HEK293T (cell line): ENCODE measurements at regions not wholly inside any gene's neighbourhood (a gene's known extent, or its start where the extent isn't known, plus 50 kb on each side); places are given as distances from the start of the nearest gene placed in this dataset.
A peak's percentile ranks its signal among the peaks of the same experiment; 100 is the strongest.

ENCODE experiments used
- CTCF ChIA-PET: fragments of 350-600 bp; formaldehyde crosslinking; extraction: SDS; loops from one replicate; lab custom pipeline; 2021; ENCODE audit warnings: antibody characterized with exemption, inconsistent platforms; lab: Yijun Ruan, JAX
- POLR2A ChIA-PET: fragments of 350-600 bp; formaldehyde crosslinking; extraction: SDS; loops from one replicate; lab custom pipeline; 2020; ENCODE audit warnings: antibody characterized with exemption, inconsistent platforms; lab: Yijun Ruan, JAX
- DNase-seq: peaks from one replicate; pipeline ENCODE4 v3.0.0; 2012; ENCODE audit warnings: mixed read lengths; ENCODE audit errors: extremely low spot score
- ARNT ChIP-seq: fragments of 450-650 bp; IDR thresholded peaks from 2 replicates; pipeline ENCODE4 v1.6.1; 2017; ENCODE audit warnings: mild to moderate bottlenecking
- BHLHE40 ChIP-seq: fragments of 450-650 bp; IDR thresholded peaks from 2 replicates; pipeline ENCODE4 v1.6.1; 2016; ENCODE audit warnings: mild to moderate bottlenecking, moderate library complexity, borderline replicate concordance
- CTBP1 ChIP-seq: fragments of 450-650 bp; IDR thresholded peaks from 2 replicates; pipeline ENCODE4 v1.6.1; 2016; ENCODE audit warnings: borderline replicate concordance
- ELF4 ChIP-seq: fragments of 450-650 bp; IDR thresholded peaks from 2 replicates; pipeline ENCODE4 v1.6.1; 2017; ENCODE audit warnings: antibody characterized with exemption
- FOXA1 ChIP-seq: fragments of 450-650 bp; IDR thresholded peaks from 2 replicates; pipeline ENCODE4 v1.6.1; 2016; ENCODE audit warnings: mild to moderate bottlenecking
- FOXK2 ChIP-seq: fragments of 450-650 bp; IDR thresholded peaks from 2 replicates; pipeline ENCODE4 v1.6.1; 2016; ENCODE audit warnings: mild to moderate bottlenecking
- FOXM1 ChIP-seq: fragments of 450-650 bp; IDR thresholded peaks from 2 replicates; pipeline ENCODE4 v1.6.1; 2017; ENCODE audit warnings: mild to moderate bottlenecking, borderline replicate concordance
- HDGF ChIP-seq: fragments of 450-650 bp; IDR thresholded peaks from 2 replicates; pipeline ENCODE4 v1.6.1; 2017; ENCODE audit warnings: antibody characterized with exemption, borderline replicate concordance
- L3MBTL2 ChIP-seq: fragments of 450-650 bp; conservative IDR thresholded peaks from 2 replicates; pipeline ENCODE4 v1.6.1; 2016; ENCODE audit warnings: mild to moderate bottlenecking
- LEF1 ChIP-seq: fragments of 450-650 bp; IDR thresholded peaks from 2 replicates; pipeline ENCODE4 v1.6.1; 2017; ENCODE audit warnings: mild to moderate bottlenecking, borderline replicate concordance
- NFRKB ChIP-seq: fragments of 450-650 bp; IDR thresholded peaks from 2 replicates; pipeline ENCODE4 v1.6.1; 2016; ENCODE audit warnings: mild to moderate bottlenecking, moderate library complexity
- SP1 ChIP-seq: fragments of 450-650 bp; IDR thresholded peaks from 2 replicates; pipeline ENCODE4 v1.6.1; 2017
- SUZ12 ChIP-seq: fragments of 450-650 bp; IDR thresholded peaks from 2 replicates; pipeline ENCODE4 v1.6.1; 2016; ENCODE audit warnings: mild to moderate bottlenecking
- TARDBP ChIP-seq: fragments of 450-650 bp; IDR thresholded peaks from 2 replicates; pipeline ENCODE4 v1.6.1; 2016
- ZNF384 ChIP-seq: fragments of 450-650 bp; IDR thresholded peaks from 2 replicates; pipeline ENCODE4 v1.6.1; 2016
- TF ChIP-seq, protein P1 (sequence below): fragments of 450-650 bp; IDR thresholded peaks from 2 replicates; pipeline ENCODE4 v1.6.1; 2016

DNA sequence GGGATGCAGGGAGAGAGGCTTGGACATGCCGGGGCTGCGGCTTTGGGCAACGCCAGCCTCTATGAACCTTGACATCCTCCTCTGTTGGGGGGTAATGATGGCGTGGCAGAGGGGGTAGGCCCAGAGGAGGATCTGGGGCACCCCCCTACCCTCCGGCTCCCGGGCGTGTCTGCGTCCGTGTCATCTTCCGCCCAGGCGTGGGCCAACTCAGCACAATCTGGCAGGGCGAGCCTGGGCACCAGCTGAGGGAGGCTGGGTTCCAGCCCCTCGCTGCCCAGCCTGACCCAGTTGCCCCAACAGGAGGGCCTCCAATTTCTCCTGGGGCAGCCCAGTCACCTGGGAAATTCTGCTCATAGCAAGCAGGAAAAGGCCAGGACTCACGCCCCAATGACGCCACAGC, 62.9 kb upstream of the IL17B start:
- ChIA-PET POLR2A (interaction anchor here (1.2 to 2.2 kb wide), 3 partner anchors 10 to 109 kb away, joined by 3 to 13 read pairs (median 5); partner anchors contain the start of genes CSNK1A1 and GRPEL2), CTCF (interaction anchor here (1.0 to 1.6 kb wide), 9 partner anchors 10 to 177 kb away, joined by 3 to 7 read pairs (median 4); partner anchors contain the start of gene CSNK1A1)
- TF ChIP-seq HDGF (no peak), ARNT (no peak), NFRKB (no peak), SP1 (no peak), BHLHE40 (no peak), FOXK2 (no peak), FOXA1 (no peak), LEF1 (no peak), ZNF384 (no peak), TARDBP (no peak), CTBP1 (no peak), ELF4 (no peak), SUZ12 (no peak), L3MBTL2 (no peak), FOXM1 (no peak)
- TF ChIP-seq, protein P1, sequence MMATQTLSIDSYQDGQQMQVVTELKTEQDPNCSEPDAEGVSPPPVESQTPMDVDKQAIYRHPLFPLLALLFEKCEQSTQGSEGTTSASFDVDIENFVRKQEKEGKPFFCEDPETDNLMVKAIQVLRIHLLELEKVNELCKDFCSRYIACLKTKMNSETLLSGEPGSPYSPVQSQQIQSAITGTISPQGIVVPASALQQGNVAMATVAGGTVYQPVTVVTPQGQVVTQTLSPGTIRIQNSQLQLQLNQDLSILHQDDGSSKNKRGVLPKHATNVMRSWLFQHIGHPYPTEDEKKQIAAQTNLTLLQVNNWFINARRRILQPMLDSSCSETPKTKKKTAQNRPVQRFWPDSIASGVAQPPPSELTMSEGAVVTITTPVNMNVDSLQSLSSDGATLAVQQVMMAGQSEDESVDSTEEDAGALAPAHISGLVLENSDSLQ, result no peak
- DNase-seq, result no peak

DNA sequence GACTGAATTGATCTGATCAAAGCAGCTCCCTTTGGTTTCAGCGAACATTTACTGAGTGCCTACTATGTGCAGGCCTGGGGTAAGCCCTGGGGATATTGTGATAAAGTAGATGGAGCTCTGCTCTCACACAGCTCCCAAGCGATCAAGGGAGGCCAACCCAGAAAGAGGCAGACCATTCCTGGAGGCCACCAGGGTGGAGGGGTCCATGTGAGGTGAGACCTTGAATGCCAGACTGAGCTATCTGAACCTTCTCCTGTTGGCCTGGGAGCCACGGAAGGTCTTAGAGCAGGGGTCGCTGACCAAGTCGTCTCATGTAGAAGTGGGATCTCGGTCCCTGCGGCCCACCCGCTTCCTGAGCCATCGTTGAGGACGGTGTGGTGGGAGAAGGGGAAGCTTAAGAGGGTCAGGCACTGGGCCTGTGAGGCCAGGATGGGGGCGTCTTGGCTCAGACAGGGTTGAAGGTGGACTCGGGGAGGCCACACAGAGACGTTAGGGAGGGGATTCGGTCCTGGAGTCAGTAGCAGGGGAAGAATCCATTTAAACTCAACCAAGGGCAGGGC, 62.2 kb upstream of the IL17B start:
- TF ChIP-seq FOXM1 (no peak), SP1 (no peak), HDGF (no peak), TARDBP (no peak), SUZ12 (no peak), ZNF384 (no peak), L3MBTL2 (no peak), FOXA1 (no peak), BHLHE40 (no peak), ARNT (no peak), ELF4 (no peak), LEF1 (no peak), CTBP1 (no peak)
- TF ChIP-seq, protein P1, result no peak
- ChIA-PET CTCF (interaction anchor here (1.0 to 1.6 kb wide), 8 partner anchors 11 to 178 kb away, joined by 3 to 7 read pairs (median 4); partner anchors contain the start of gene CSNK1A1), POLR2A (interaction anchor here (1.2 to 2.2 kb wide), 4 partner anchors 9 to 110 kb away, joined by 3 to 13 read pairs (median 5); partner anchors contain the start of genes CSNK1A1 and GRPEL2)
- no peak for DNase-seq

DNA sequence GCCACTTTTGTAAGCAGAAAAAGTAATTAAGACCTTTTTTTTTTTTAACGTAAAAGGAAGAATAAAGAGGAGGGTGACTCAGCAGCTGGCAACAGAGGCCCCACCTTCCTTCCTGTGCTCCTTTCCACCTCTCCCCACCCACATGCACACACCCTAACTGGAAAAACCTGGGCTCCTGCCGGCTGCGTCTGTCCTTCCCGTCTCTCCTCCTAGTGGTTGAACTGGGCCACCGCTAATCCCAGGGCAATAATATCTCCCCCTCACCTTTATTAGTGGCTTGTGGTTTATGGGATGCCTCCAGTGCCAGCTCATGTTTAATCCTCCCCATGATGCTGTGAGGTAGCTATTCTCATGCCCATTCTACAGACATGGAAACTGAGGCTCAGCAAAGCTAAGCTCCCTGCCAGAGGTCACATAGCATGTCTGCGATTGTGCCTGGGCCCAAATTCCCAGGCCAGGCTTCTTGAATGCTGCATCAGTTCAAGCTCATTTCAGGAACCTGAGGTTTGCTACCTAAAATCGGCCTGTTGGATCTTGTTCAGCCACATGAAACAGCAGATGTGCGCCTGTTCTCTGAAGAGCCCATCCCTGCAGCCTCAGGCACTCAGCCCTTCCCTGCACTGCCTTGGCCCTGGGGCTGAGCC, 60.9 kb upstream of the IL17B start:
- peak; percentile 46 for DNase-seq
- POLR2A ChIA-PET, result interaction anchor here (1.6 kb wide), 1 partner anchor 111 kb away, joined by 5 read pairs; the partner anchor contains the start of gene CSNK1A1
- CTCF ChIA-PET, result interaction anchor here (0.6 to 1.5 kb wide), 7 partner anchors 13 to 123 kb away, joined by 3 to 8 read pairs (median 4); no protein-coding TSS in a partner anchor
- TF ChIP-seq SUZ12 (no peak), L3MBTL2 (no peak), FOXA1 (no peak), FOXM1 (no peak), BHLHE40 (no peak)

DNA sequence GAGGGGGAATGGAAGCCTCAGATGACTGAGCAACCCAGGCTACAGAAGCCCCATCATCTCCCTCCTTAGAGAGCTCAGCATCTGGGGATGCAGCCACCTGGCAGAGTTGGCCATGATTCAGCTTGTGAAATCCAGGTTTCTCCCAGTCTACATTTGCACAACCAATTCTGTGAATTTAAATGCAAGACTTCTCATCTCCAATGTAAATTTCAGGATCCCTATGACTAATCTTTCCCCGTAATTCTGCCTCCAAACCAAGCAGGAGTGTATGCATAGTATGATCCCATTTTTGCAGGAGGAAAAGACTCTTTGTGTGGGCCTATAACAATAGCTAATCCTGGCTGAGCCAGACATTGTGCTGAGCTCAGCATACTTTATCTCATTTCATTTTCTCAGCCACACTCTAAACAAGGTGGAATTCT, 59.6 kb upstream of the IL17B start:
- no peak for DNase-seq
- ChIA-PET POLR2A (interaction anchor here (0.6 to 1.1 kb wide), 3 partner anchors 113 to 1124 kb away, joined by 3 to 6 read pairs (median 3); partner anchors contain the start of gene CSNK1A1), CTCF (interaction anchor here (0.8 to 1.5 kb wide), 6 partner anchors 9 to 180 kb away, joined by 3 to 8 read pairs (median 4); no protein-coding TSS in a partner anchor)
- TF ChIP-seq SP1, result no peak
- TF ChIP-seq, protein P1, result no peak

DNA sequence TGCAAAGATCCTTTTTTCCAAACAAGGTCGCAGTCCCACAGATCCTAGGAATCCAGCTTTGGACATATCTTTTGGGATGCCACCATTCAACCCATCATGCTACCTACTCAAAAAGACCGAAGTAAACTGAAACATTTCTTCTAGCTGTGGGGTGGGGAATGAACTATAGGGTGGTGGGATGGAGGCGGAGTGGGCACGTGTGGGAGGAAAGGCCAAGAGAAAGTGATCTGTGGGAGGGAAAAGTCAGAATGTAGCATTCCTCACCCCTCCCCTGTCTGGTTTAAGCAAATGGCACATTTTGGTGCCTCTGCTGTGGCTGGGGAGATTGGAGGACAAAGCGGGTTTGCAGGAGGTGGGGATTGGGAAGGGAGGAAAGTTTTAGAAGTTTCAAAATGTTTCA, 59.2 kb upstream of the IL17B start:
- DNase-seq, result no peak
- CTCF ChIA-PET, result interaction anchor here (0.8 to 1.5 kb wide), 5 partner anchors 8 to 123 kb away, joined by 3 to 8 read pairs (median 4); no protein-coding TSS in a partner anchor
- no peak for TF ChIP-seq TARDBP
- no peak for TF ChIP-seq LEF1
- no peak for TF ChIP-seq NFRKB
- POLR2A ChIA-PET, result interaction anchor here (1.1 kb wide), 1 partner anchor 113 kb away, joined by 6 read pairs; the partner anchor contains the start of gene CSNK1A1

DNA sequence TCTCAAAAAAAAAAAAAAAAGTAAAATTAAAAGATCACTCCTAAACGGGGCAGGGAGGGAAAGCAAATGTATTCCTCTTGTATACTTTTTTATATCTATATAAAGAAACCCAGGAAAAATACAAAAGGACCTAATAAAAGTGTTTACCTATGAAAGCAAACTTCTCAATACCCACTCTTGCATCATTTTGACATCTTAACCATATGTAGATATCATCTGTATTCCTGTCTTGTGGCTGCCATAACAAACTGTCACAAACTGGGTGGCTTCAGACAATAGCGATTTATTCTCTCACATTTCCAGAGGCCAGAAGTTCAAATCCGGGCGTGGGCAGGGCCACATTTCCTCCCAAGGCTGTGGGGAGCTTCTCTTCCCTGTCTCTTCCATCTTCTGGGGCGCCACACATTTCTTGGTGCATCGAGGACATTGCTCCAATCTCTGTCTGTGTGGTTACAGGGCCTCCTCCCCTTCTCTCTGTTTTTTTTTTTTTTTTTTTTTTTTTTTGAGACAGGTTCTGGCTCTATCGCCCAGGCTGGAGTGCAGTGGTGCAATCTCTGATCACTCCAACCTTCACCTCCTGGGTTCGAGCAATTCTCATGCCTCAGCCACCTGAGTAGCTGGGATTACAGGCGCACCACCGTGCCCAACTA, 58.4 kb upstream of the IL17B start:
- ChIA-PET CTCF (interaction anchor here (0.6 to 0.9 kb wide), 4 partner anchors 9 to 181 kb away, joined by 3 to 6 read pairs (median 4); no protein-coding TSS in a partner anchor), POLR2A (interaction anchor here (0.6 kb wide), 1 partner anchor 18 kb away, joined by 4 read pairs; no protein-coding TSS in a partner anchor)
- DNase-seq, result no peak
- TF ChIP-seq NFRKB (no peak), FOXA1 (no peak), SP1 (no peak), LEF1 (no peak), TARDBP (no peak), FOXM1 (no peak), ZNF384 (no peak), HDGF (no peak)
